Peyer's patch (tissue), 4 donors: ENCODE measurements at regions not wholly inside any gene's neighbourhood (a gene's known extent, or its start where the extent isn't known, plus 50 kb on each side); places are given as distances from the start of the nearest gene placed in this dataset.

Experiments used
- DNase-seq, 3 donors: peaks; one replicate each; pipeline ENCODE4 v3.0.0-alpha.2; 2017 to 2019
- H3K27ac ChIP-seq, 4 donors: fragments of 200-600 bp; sonication (generic); one replicate each; pipeline ENCODE4 v1.5.1; 2016 to 2019
- H3K27me3 ChIP-seq, 2 donors: fragments of 200-600 bp; sonication (generic); one replicate each; pipeline ENCODE4 v1.5.1; 2019
- H3K36me3 ChIP-seq, 3 donors: fragments of 200-600 bp; sonication (generic); one replicate each; pipeline ENCODE4 v1.5.1; 2016 to 2019
- H3K4me1 ChIP-seq, 4 donors: fragments of 200-600 bp; sonication (generic); one replicate each; pipeline ENCODE4 v1.5.1; 2016 to 2019
- H3K4me3 ChIP-seq, 4 donors: fragments of 200-600 bp; sonication (generic); 1 replicate in 3 of 4; 2 replicates in 1 of 4; pipeline ENCODE4 v1.5.1; 2016 to 2019; ENCODE audit warnings: mild to moderate bottlenecking in 1 of 4
- H3K9me3 ChIP-seq, 4 donors: fragments of 200-600 bp; sonication (generic); one replicate each; pipeline ENCODE4 v1.5.1; 2016 to 2019; ENCODE audit warnings: mild to moderate bottlenecking in 1 of 4
- CTCF ChIP-seq, 6 experiments: fragments of 450-650 bp in 4 of 6; fragments of 200-600 bp in 2 of 6; sonication (generic) in 1 of 6; IDR thresholded peaks; one replicate each; pipeline ENCODE4 v1.5.1; 2017 to 2019; ENCODE audit warnings: antibody characterized with exemption in 6 of 6, mild to moderate bottlenecking in 3 of 6, moderate library complexity in 1 of 6
- POLR2A ChIP-seq, 2 donors: fragments of 450-650 bp; IDR thresholded peaks; one replicate each; pipeline ENCODE4 v1.5.1; 2017; ENCODE audit warnings: antibody characterized with exemption in 2 of 2, mild to moderate bottlenecking in 2 of 2, moderate library complexity in 2 of 2

GRCh38 chr1:190852611-190853010 is 374.9 kb upstream of the BRINP3 start:
- TF ChIP-seq CTCF (IDR thresholded peaks at IDR 0.05) (no peak), POLR2A (IDR thresholded peaks at IDR 0.05) (no peak)
- H3K4me1 ChIP-seq = no peaks in the 10 kb centered on the region
- H3K27me3 ChIP-seq = no peaks in the 10 kb centered on the region
- no peak for DNase-seq
- no peaks in the 10 kb centered on the region for H3K36me3 ChIP-seq
- H3K4me3 ChIP-seq = no peak overlapping the region
- H3K27ac ChIP-seq = no peak overlapping the region
- H3K9me3 ChIP-seq = no peaks in the 10 kb centered on the region

GRCh38 chr1:190858140-190858539 is 380.5 kb upstream of the BRINP3 start:
- no peak for DNase-seq
- TF ChIP-seq POLR2A (IDR thresholded peaks at IDR 0.05) = no peak
- TF ChIP-seq CTCF (IDR thresholded peaks at IDR 0.05) = no peak
- Histone ChIP-seq H3K27ac (no peak overlapping the region), H3K4me3 (no peak overlapping the region), H3K4me1 (no peaks in the 10 kb centered on the region), H3K27me3 (no peaks in the 10 kb centered on the region), H3K36me3 (no peaks in the 10 kb centered on the region), H3K9me3 (no peaks in the 10 kb centered on the region)

- Histone ChIP-seq H3K27ac (no peak overlapping the region), H3K4me1 (no peaks in the 10 kb centered on the region), H3K36me3 (no peaks in the 10 kb centered on the region), H3K27me3 (no peaks in the 10 kb centered on the region), H3K4me3 (no peak overlapping the region), H3K9me3 (no peaks in the 10 kb centered on the region)
- DNase-seq = no peak
- TF ChIP-seq POLR2A (IDR thresholded peaks at IDR 0.05) = no peak
- TF ChIP-seq CTCF (IDR thresholded peaks at IDR 0.05) = no peak
Measured at GRCh38 chr1:190864013-190864641, 386.5 kb upstream of the BRINP3 start.

- no peak overlapping the region for H3K27ac ChIP-seq
- no peak for TF ChIP-seq CTCF (IDR thresholded peaks at IDR 0.05)
- TF ChIP-seq POLR2A (IDR thresholded peaks at IDR 0.05) = no peak
- H3K4me1 ChIP-seq = no peaks in the 10 kb centered on the region
- no peaks in the 10 kb centered on the region for H3K27me3 ChIP-seq
- DNase-seq = no peak
- no peaks in the 10 kb centered on the region for H3K9me3 ChIP-seq
- H3K36me3 ChIP-seq = no peaks in the 10 kb centered on the region
- no peak overlapping the region for H3K4me3 ChIP-seq
Measured at GRCh38 chr1:190880352-190880751, 402.7 kb upstream of the BRINP3 start.

GRCh38 chr1:190881064-190881463 is 403.4 kb upstream of the BRINP3 start:
- Histone ChIP-seq H3K9me3 (no peaks in the 10 kb centered on the region), H3K4me3 (no peak overlapping the region), H3K27ac (no peak overlapping the region), H3K4me1 (no peaks in the 10 kb centered on the region), H3K36me3 (no peaks in the 10 kb centered on the region), H3K27me3 (no peaks in the 10 kb centered on the region)
- TF ChIP-seq POLR2A (IDR thresholded peaks at IDR 0.05) (no peak), CTCF (IDR thresholded peaks at IDR 0.05) (no peak)
- DNase-seq = no peak

- DNase-seq = no peak
- TF ChIP-seq CTCF (IDR thresholded peaks at IDR 0.05) = no peak
- TF ChIP-seq POLR2A (IDR thresholded peaks at IDR 0.05) = no peak
Measured at GRCh38 chr1:190897233-190897632, 419.6 kb upstream of the BRINP3 start.

More at GRCh38 chr1:190897233-190897632, 419.6 kb upstream of the BRINP3 start:
- Histone ChIP-seq H3K27ac (no peak overlapping the region), H3K36me3 (no peaks in the 10 kb centered on the region), H3K4me3 (no peak overlapping the region), H3K4me1 (no peaks in the 10 kb centered on the region), H3K9me3 (no peaks in the 10 kb centered on the region), H3K27me3 (no peaks in the 10 kb centered on the region)
